GM13977 (cell line): ENCODE measurements at regions not wholly inside any gene's neighbourhood (a gene's known extent, or its start where the extent isn't known, plus 50 kb on each side); places are given as distances from the start of the nearest gene placed in this dataset.

ENCODE experiments used
- DNase-seq: peaks from one replicate; pipeline ENCODE4 v3.0.0; 2012; ENCODE audit warnings: low spot score
- in situ Hi-C: fragments of 300-500 bp; cut with MboI; formaldehyde crosslinking; loops from one replicate; pipeline ENCODE4 v1.12.0; 2022; ENCODE audit warnings: low sequenced_read_pairs, low pct_unique_long_range_greater_than_20kb, mixed read lengths, inconsistent platforms; ENCODE audit not compliant: unreplicated experiment
- TF ChIP-seq, protein P1 (sequence below): IDR thresholded peaks from 2 replicates; pipeline ENCODE4 v1.5.1; 2012; ENCODE audit warnings: mild to moderate bottlenecking, control low read depth; ENCODE audit not compliant: insufficient read depth; ENCODE audit errors: extremely low read depth, missing control alignments

- no peak for DNase-seq
- TF ChIP-seq, protein P1, sequence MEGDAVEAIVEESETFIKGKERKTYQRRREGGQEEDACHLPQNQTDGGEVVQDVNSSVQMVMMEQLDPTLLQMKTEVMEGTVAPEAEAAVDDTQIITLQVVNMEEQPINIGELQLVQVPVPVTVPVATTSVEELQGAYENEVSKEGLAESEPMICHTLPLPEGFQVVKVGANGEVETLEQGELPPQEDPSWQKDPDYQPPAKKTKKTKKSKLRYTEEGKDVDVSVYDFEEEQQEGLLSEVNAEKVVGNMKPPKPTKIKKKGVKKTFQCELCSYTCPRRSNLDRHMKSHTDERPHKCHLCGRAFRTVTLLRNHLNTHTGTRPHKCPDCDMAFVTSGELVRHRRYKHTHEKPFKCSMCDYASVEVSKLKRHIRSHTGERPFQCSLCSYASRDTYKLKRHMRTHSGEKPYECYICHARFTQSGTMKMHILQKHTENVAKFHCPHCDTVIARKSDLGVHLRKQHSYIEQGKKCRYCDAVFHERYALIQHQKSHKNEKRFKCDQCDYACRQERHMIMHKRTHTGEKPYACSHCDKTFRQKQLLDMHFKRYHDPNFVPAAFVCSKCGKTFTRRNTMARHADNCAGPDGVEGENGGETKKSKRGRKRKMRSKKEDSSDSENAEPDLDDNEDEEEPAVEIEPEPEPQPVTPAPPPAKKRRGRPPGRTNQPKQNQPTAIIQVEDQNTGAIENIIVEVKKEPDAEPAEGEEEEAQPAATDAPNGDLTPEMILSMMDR, result no peak
- in situ Hi-C loops, result loop anchor here (10.0 to 25.0 kb wide), 2 partner anchors 184 to 256 kb away; no protein-coding TSS in a partner anchor
Observed at GRCh38 chr12:12018454-12018853, 52.3 kb upstream of the BCL2L14 start.

GRCh38 chr12:12019881-12020280, 50.9 kb upstream of the BCL2L14 start:
- DNase-seq, result no peak
- TF ChIP-seq, protein P1, result no peak
- in situ Hi-C loops, result loop anchor here (10.0 to 25.0 kb wide), 2 partner anchors 185 to 258 kb away; no protein-coding TSS in a partner anchor

DNA sequence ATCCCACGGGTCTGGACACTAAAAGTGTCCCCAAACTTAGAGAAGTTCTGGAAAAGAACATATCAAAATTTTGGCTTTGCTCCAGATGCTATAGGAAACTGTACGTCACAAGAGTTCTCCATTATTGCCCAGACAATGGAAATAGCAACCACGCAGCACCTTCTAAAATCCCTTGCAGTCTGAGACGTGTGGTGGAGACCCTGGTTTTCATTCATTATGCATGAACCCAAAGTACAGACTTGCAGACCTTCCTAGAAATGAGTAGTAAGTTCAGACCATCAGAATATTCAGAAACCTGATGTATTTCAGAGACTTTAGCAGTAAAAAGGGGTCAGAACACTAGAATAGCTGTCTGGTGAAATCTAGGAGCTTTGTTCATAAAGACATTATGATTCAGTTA, 50.0 kb upstream of the BCL2L14 start:
- in situ Hi-C loops, result loop anchor here (25.0 kb wide), 1 partner anchor 258 kb away; no protein-coding TSS in a partner anchor
- TF ChIP-seq, protein P1, result no peak
- DNase-seq, result no peak
